ENCODE measurements at regions not wholly inside any gene's neighbourhood (a gene's known extent, or its start where the extent isn't known, plus 50 kb on each side); places are given as distances from the start of the nearest gene placed in this dataset.

DNA sequence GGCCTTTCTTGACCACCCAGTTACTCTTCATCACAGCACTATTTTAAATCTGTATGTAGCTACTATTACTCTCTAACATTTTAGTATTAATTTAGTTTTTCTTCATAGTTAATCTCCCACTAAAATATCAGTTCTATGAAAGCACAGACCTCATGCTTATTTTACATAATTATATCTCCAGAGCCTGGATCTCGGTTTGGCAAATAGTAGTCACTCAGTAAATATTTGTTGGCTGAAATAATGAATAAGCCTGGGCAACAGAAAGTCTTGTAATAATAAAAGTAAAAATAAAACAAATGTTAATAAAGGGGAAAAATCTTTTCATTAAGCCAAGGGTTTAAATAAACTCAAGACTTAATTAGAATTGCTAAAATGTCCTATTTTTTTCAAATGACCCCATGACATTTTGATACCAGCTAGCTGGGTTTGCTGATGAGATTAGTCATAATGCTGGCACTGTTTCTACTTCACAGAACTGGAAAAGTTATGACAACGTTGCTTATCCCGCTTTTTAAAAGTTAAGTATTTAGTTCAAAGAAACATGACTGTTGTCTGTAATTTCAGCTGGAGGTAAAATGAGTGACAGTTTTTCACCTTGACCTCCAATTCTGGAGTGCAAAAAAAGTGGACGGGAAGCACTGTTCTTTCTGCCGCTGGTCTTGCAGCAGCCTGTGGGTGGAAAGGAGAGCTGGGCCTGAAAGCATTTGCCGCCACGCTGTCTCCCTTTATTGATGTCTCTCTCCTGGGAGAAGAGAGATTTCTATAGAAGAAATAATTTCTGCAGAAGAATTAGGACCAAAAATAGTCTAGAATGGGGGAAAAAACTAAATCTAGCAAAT lies 85.2 kb upstream of the SPATA13 start:
- no peak for DNase-seq (ENCODE audit: low read depth)
- no peak overlapping the region for H3K4me3 ChIP-seq (ENCODE audit: low read depth, low read length)
- TF ChIP-seq, protein P1, sequence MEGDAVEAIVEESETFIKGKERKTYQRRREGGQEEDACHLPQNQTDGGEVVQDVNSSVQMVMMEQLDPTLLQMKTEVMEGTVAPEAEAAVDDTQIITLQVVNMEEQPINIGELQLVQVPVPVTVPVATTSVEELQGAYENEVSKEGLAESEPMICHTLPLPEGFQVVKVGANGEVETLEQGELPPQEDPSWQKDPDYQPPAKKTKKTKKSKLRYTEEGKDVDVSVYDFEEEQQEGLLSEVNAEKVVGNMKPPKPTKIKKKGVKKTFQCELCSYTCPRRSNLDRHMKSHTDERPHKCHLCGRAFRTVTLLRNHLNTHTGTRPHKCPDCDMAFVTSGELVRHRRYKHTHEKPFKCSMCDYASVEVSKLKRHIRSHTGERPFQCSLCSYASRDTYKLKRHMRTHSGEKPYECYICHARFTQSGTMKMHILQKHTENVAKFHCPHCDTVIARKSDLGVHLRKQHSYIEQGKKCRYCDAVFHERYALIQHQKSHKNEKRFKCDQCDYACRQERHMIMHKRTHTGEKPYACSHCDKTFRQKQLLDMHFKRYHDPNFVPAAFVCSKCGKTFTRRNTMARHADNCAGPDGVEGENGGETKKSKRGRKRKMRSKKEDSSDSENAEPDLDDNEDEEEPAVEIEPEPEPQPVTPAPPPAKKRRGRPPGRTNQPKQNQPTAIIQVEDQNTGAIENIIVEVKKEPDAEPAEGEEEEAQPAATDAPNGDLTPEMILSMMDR (IDR thresholded peaks at IDR 0.05; ENCODE audit: low read depth, low read length, missing control alignments): no peak

DNA sequence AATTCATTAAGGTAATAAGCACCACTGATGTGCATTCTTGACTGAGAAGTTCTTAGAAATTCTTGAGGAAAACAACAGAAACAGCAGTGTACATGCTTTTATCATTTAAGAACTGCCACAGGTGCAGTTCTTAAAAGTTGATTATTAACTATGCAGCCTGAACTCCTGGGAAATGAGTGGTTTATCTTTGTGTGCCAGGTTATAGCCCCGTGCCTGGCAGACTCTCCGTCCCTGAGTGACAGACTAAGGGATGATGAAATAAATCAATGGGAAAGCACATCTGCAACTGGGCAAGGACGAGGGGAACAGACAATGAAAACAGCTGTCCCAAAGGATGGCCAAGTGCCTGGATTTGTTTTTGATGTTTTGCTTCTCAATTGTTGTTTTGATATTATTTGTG lies 84.4 kb upstream of the SPATA13 start:
- TF ChIP-seq, protein P1 (IDR thresholded peaks at IDR 0.05; ENCODE audit: low read depth, low read length, missing control alignments): no peak
- no peak overlapping the region for H3K4me3 ChIP-seq (ENCODE audit: low read depth, low read length)
- no peak for DNase-seq (ENCODE audit: low read depth)

DNA sequence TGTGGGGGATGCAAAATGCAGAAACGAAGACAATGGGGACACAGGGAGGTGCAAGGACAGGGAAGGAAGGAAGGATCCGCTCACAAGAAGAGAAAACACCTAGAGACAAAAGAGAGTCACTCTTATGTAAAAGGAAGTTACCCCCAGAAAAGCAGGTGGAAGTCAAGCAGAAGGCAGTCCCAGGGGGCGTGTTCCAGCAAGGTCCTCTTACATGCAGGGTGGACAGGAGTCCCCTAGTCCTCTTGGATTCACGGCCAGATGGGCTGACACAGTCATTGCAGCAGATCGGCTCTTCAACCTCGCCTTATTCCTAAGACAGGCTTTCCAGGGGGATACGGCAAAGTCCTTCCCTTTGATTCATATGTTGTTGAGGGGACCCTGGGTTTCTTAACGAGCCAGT lies 83.9 kb upstream of the SPATA13 start:
- DNase-seq (ENCODE audit: low read depth): no peak
- no peak overlapping the region for H3K4me3 ChIP-seq (ENCODE audit: low read depth, low read length)
- TF ChIP-seq, protein P1 (IDR thresholded peaks at IDR 0.05; ENCODE audit: low read depth, low read length, missing control alignments): no peak

DNA sequence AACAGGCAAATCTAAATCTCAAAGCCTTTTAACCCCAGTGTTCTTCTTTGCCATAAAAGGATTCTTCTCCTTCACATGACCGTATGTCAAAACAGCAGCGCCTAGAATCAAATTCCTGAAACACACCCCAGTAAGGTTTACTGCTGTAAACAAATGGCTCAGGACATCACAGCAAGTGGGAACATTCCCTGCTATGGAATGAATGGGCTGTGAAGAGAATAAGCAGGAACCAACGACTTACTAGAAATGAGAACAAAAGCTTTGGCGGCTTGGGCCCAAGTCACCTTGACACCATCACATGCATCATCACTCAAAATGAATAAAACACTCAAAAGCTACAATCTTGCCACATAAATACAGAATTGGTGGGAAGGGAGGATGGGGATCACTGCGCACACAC lies 80.4 kb upstream of the SPATA13 start:
- no peak overlapping the region for H3K4me3 ChIP-seq (ENCODE audit: low read depth, low read length)
- DNase-seq (ENCODE audit: low read depth): no peak
- TF ChIP-seq, protein P1 (IDR thresholded peaks at IDR 0.05; ENCODE audit: low read depth, low read length, missing control alignments): no peak

DNA sequence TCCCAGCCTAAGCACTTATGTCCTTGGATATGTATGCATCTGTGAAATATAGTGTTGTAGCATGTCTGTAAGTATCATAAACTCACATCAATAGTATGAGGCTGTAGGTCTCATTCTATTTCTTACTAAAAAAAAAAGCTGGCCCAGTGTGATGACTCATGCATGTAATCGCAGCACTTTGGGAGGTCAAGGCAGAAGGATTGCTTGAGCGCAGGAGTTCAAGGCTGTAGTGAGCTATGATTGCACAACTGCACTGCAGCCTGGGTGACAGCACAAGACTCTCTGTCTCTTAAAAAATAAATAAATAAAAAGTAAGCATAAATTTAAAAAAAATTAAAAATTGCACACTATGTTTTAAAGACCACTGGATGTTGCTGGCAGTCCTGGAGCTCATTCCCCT lies 79.1 kb upstream of the SPATA13 start:
- TF ChIP-seq, protein P1 (IDR thresholded peaks at IDR 0.05; ENCODE audit: low read depth, low read length, missing control alignments): no peak
- H3K4me3 ChIP-seq (ENCODE audit: low read depth, low read length): no peak overlapping the region
- no peak for DNase-seq (ENCODE audit: low read depth)

DNA sequence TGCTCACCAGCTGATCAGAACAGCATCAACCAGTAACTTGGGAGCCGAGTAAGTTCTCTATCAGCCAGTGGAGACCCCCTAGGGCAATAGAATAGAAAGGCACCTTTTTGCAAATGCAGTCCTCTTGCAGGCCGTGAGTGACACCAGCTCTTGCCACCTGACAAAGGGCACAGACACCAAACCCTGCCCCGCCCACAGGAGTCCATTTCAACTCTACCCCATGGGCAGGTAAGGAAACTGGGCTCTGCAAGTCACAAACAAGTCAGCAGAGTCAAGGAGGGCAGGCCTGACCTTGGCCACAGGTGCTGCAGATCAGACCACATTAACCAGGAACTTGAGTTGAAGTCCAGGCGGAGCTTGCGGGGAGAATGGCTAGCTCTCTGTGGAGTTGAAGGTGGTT lies 77.4 kb upstream of the SPATA13 start:
- DNase-seq (ENCODE audit: low read depth): no peak
- H3K4me3 ChIP-seq (ENCODE audit: low read depth, low read length): no peak overlapping the region
- TF ChIP-seq, protein P1 (IDR thresholded peaks at IDR 0.05; ENCODE audit: low read depth, low read length, missing control alignments): no peak

Measured in GM12864 (cell line).